HepG2 (cell line): ENCODE measurements at regions not wholly inside any gene's neighbourhood (a gene's known extent, or its start where the extent isn't known, plus 50 kb on each side); places are given as distances from the start of the nearest gene placed in this dataset.
A peak's percentile ranks its signal among the peaks of the same experiment; 100 is the strongest.

Experiments
- ATAC-seq: fragments of 200-7000 bp; cut with Tn5 transposase; 3 replicates; pipeline ENCODE4 v1.9.1; 2020; ENCODE audit warnings: mild to moderate bottlenecking, moderate library complexity
- BruUV-seq: library from RNA; stranded (reverse); fragments of 400-500 nt; replicated peaks from 2 replicates; lab custom pipeline; 2021; lab: Mats Ljungman, UMichigan
- CTCF ChIA-PET: fragments of 300-600 bp; formaldehyde crosslinking; extraction: SDS; loops from one replicate; lab custom pipeline; 2021; ENCODE audit warnings: low total read pairs, inconsistent platforms, low intra/inter-chr PET ratio; lab: Yijun Ruan, JAX
- POLR2A ChIA-PET: fragments of 350-600 bp; sonication (Branson Sonifier 250); formaldehyde crosslinking; loops from one replicate; lab custom pipeline; 2020; ENCODE audit warnings: antibody characterized with exemption, inconsistent platforms; lab: Yijun Ruan, JAX
- DNase-seq: peaks from one replicate; pipeline ENCODE4 v3.0.0-alpha.2; 2015; ENCODE audit warnings: low spot score
- FAIRE-seq: peaks from 3 replicates; lab custom pipeline; 2011; peaks lifted over from hg19 to GRCh38; lab: Jason Lieb, UNC
- H2AFZ ChIP-seq: one replicate; pipeline ENCODE4 v1.6.1; 2011; ENCODE audit warnings: low read length, inconsistent platforms
- H3K27ac ChIP-seq: fragments of 300-600 bp; 3 replicates; pipeline ENCODE4 v1.8.0; 2011; ENCODE audit warnings: mixed run types, mild to moderate bottlenecking, mixed read lengths, low read length, inconsistent platforms; ENCODE audit not compliant: insufficient read depth; ENCODE audit errors: extremely low read length
- H3K27me3 ChIP-seq, 2 experiments: fragments of 200-600 bp in 1 of 2; 2 replicates in 1 of 2; 3 replicates in 1 of 2; pipeline versions ENCODE4 v1.6.0 to v1.8.0; 2011; ENCODE audit warnings: low read length in 2 of 2, mild to moderate bottlenecking in 2 of 2, moderate library complexity in 2 of 2, inconsistent platforms in 1 of 2; ENCODE audit not compliant: insufficient read depth in 2 of 2, control insufficient read depth in 1 of 2
- H3K36me3 ChIP-seq, 2 experiments: fragments of 200-600 bp in 1 of 2; replicated peaks in 1 of 2; 2 replicates in 1 of 2; 3 replicates in 1 of 2; pipeline versions ENCODE4 v1.5.1 to v1.8.0; 2011; ENCODE audit warnings: low read length in 2 of 2, inconsistent platforms in 1 of 2; ENCODE audit not compliant: insufficient read depth in 2 of 2, control insufficient read depth in 1 of 2
- H3K4me1 ChIP-seq: 2 replicates; pipeline ENCODE4 v1.5.1; 2012; ENCODE audit warnings: low read length, inconsistent platforms; ENCODE audit not compliant: insufficient read depth
- H3K4me2 ChIP-seq: 2 replicates; pipeline ENCODE4 v1.6.0; 2011; ENCODE audit warnings: low read depth, low read length, inconsistent platforms
- H3K4me3 ChIP-seq, 3 experiments: fragments of 200-600 bp in 1 of 3; sonication (generic), shearing (Covaris generic) in 1 of 3; replicated peaks in 1 of 3; 2 replicates each; pipeline ENCODE4 v1.5.1; 2011 to 2016; ENCODE audit warnings: low read length in 3 of 3, inconsistent platforms in 2 of 3, low read depth in 2 of 3, mild to moderate bottlenecking in 2 of 3, control low read depth in 1 of 3, mixed read lengths in 1 of 3; ENCODE audit not compliant: insufficient read depth in 1 of 3
- H3K79me2 ChIP-seq: one replicate; pipeline ENCODE4 v1.6.1; 2011; ENCODE audit warnings: low read length, inconsistent platforms; ENCODE audit not compliant: insufficient read depth
- H3K9ac ChIP-seq: 2 replicates; pipeline ENCODE4 v1.6.0; 2011; ENCODE audit warnings: mild to moderate bottlenecking, low read depth, low read length, inconsistent platforms; ENCODE audit not compliant: insufficient read depth
- H3K9me3 ChIP-seq: 2 replicates; pipeline ENCODE4 v1.5.1; 2012; ENCODE audit warnings: mild to moderate bottlenecking, low read length
- H4K20me1 ChIP-seq: 2 replicates; pipeline ENCODE4 v1.6.0; 2011; ENCODE audit warnings: inconsistent platforms, mild to moderate bottlenecking, low read length, moderate library complexity; ENCODE audit not compliant: insufficient read depth
- PTBP1 ChIP-seq: fragments of 200-400 bp; formaldehyde crosslinking; IDR thresholded peaks from 2 replicates; pipeline ENCODE4 v1.6.1; 2018; ENCODE audit warnings: low read length, low read depth; ENCODE audit not compliant: poor library complexity, severe bottlenecking
- TRIM24 ChIP-seq: sonication (generic); formaldehyde crosslinking; IDR thresholded peaks from 2 replicates; pipeline ENCODE4 v1.8.0; 2022; ENCODE audit warnings: mild to moderate bottlenecking, missing genetic modification reagents
- U2AF1 ChIP-seq: fragments of 200-400 bp; formaldehyde crosslinking; optimal IDR thresholded peaks from 2 replicates; pipeline ENCODE3; 2017; ENCODE audit warnings: mild to moderate bottlenecking, low read depth, low read length
- ZNF615 ChIP-seq: sonication (generic); formaldehyde crosslinking; IDR thresholded peaks from 2 replicates; pipeline ENCODE4 v1.5.0; 2020; ENCODE audit warnings: mild to moderate bottlenecking, missing genetic modification reagents, borderline replicate concordance
- ZNF792 ChIP-seq: IDR thresholded peaks from 2 replicates; pipeline ENCODE4 v1.6.1; 2016
- WGBS: methylation state at CpG from one replicate; pipeline ENCODE4 v1.1.6; 2017; ENCODE audit warnings: low lambda C conversion rate; 5-methylcytosine and 5-hydroxymethylcytosine counted together
- in situ Hi-C: cut with HindIII; loops from 2 replicates; pipeline ENCODE4 v1.10.0; 2017; ENCODE audit warnings: low pct_unique_long_range_greater_than_20kb; ENCODE audit not compliant: extremely low pct_ligation_motif_present
- intact Hi-C: fragments of 100-400 bp; cut with micrococcal nuclease; formaldehyde crosslinking; loops from one replicate; pipeline ENCODE4 v1.10.0; 2022; ENCODE audit not compliant: unreplicated experiment
- TF ChIP-seq, protein P1 (sequence below): sonication (generic); formaldehyde crosslinking; IDR thresholded peaks from 2 replicates; pipeline ENCODE4 v1.4.0; 2020; ENCODE audit warnings: missing genetic modification reagents
- TF ChIP-seq, protein P2 (sequence below): sonication (generic); formaldehyde crosslinking; IDR thresholded peaks from 2 replicates; pipeline ENCODE4 v1.8.0; 2022; ENCODE audit warnings: missing genetic modification reagents, mild to moderate bottlenecking, borderline replicate concordance
- TF ChIP-seq, protein P3 (sequence below): sonication (generic); formaldehyde crosslinking; IDR thresholded peaks from 2 replicates; pipeline ENCODE4 v1.4.0; 2020; ENCODE audit warnings: missing genetic modification reagents, borderline replicate concordance
- TF ChIP-seq, protein P4 (sequence below): sonication (generic); formaldehyde crosslinking; IDR thresholded peaks from 2 replicates; pipeline ENCODE4 v1.4.0; 2020; ENCODE audit warnings: missing genetic modification reagents, mild to moderate bottlenecking, borderline replicate concordance
- TF ChIP-seq, protein P5 (sequence below): IDR thresholded peaks from 2 replicates; pipeline ENCODE4 v1.6.1; 2016; ENCODE audit warnings: missing compliant biosample characterization, missing genetic modification reagents, borderline replicate concordance

DNA sequence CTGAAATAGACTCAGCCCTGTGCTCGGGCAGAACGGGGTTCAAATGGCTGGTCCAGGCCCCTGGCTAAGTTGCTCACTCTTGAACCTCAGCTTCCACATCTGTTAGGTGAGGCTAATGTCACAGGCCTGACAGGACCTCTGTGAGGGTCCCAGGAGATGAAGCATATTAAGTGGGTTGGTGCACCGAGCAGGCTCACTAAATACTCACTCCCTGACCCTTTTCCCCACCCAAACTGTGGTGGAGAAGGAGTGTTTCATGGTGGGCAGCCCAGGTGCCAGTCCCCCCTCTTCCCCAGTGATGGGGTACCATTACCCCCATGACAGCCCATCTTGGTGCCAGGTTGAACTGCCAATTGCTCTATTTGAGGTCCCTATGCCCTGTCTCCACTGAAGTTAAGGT is 286.0 kb downstream of the MYCN start (continued):
- TF ChIP-seq, protein P1, sequence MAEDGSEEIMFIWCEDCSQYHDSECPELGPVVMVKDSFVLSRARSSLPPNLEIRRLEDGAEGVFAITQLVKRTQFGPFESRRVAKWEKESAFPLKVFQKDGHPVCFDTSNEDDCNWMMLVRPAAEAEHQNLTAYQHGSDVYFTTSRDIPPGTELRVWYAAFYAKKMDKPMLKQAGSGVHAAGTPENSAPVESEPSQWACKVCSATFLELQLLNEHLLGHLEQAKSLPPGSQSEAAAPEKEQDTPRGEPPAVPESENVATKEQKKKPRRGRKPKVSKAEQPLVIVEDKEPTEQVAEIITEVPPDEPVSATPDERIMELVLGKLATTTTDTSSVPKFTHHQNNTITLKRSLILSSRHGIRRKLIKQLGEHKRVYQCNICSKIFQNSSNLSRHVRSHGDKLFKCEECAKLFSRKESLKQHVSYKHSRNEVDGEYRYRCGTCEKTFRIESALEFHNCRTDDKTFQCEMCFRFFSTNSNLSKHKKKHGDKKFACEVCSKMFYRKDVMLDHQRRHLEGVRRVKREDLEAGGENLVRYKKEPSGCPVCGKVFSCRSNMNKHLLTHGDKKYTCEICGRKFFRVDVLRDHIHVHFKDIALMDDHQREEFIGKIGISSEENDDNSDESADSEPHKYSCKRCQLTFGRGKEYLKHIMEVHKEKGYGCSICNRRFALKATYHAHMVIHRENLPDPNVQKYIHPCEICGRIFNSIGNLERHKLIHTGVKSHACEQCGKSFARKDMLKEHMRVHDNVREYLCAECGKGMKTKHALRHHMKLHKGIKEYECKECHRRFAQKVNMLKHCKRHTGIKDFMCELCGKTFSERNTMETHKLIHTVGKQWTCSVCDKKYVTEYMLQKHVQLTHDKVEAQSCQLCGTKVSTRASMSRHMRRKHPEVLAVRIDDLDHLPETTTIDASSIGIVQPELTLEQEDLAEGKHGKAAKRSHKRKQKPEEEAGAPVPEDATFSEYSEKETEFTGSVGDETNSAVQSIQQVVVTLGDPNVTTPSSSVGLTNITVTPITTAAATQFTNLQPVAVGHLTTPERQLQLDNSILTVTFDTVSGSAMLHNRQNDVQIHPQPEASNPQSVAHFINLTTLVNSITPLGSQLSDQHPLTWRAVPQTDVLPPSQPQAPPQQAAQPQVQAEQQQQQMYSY (CRISPR knock-in tag): no peak
- TF ChIP-seq, protein P2, sequence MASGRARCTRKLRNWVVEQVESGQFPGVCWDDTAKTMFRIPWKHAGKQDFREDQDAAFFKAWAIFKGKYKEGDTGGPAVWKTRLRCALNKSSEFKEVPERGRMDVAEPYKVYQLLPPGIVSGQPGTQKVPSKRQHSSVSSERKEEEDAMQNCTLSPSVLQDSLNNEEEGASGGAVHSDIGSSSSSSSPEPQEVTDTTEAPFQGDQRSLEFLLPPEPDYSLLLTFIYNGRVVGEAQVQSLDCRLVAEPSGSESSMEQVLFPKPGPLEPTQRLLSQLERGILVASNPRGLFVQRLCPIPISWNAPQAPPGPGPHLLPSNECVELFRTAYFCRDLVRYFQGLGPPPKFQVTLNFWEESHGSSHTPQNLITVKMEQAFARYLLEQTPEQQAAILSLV (CRISPR knock-in tag): no peak
- no peak for TF ChIP-seq ZNF792 (CRISPR knock-in tag)

DNA sequence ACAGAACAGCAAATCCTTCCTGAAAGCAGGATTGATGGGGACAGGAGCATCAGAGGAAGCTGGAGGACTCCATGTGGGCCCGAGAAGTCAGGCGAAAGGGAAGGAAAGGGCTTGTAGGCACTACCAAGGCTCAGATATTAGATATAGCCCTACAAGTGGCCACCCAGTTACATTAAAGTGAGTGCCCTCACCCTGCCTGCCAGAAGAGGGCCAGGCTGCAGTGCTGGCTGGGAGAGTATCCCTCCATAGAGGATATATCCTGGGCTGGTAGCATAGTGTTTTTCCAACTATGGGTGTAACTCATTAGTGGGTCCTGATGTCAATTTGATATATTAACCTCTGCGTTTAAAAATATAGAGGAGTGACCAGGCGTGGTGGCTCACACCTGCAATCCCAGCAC is 285.2 kb downstream of the MYCN start:
- ChIA-PET POLR2A (no interaction called here), CTCF (no interaction called here)
- H2AFZ ChIP-seq: no peak overlapping the region
- no peak overlapping the region for H3K27ac ChIP-seq
- H3K9me3 ChIP-seq: no peaks in the 10 kb centered on the region
- no peak for DNase-seq
- no peak overlapping the region for H3K9ac ChIP-seq
- no peak overlapping the region for H3K4me2 ChIP-seq
- no peaks in the 10 kb centered on the region for H3K79me2 ChIP-seq
- BruUV-seq: no TSS peak
- no peak overlapping the region for H3K4me3 ChIP-seq
- no peaks in the 10 kb centered on the region for H3K36me3 ChIP-seq
- WGBS: 52% methylated on average over 4 of the region's 4 CpGs
- no peaks in the 10 kb centered on the region for H3K4me1 ChIP-seq
- intact Hi-C loops: no loop called here
- in situ Hi-C loops: no loop called here
- no peaks in the 10 kb centered on the region for H4K20me1 ChIP-seq
- ATAC-seq: peak; percentile 52
- FAIRE-seq: no peak
- H3K27me3 ChIP-seq: peaks cover 0 to 5% of the 10 kb centered on the region in 2 experiments; a peak in 1 of 5 replicates
- TF ChIP-seq, protein P3, sequence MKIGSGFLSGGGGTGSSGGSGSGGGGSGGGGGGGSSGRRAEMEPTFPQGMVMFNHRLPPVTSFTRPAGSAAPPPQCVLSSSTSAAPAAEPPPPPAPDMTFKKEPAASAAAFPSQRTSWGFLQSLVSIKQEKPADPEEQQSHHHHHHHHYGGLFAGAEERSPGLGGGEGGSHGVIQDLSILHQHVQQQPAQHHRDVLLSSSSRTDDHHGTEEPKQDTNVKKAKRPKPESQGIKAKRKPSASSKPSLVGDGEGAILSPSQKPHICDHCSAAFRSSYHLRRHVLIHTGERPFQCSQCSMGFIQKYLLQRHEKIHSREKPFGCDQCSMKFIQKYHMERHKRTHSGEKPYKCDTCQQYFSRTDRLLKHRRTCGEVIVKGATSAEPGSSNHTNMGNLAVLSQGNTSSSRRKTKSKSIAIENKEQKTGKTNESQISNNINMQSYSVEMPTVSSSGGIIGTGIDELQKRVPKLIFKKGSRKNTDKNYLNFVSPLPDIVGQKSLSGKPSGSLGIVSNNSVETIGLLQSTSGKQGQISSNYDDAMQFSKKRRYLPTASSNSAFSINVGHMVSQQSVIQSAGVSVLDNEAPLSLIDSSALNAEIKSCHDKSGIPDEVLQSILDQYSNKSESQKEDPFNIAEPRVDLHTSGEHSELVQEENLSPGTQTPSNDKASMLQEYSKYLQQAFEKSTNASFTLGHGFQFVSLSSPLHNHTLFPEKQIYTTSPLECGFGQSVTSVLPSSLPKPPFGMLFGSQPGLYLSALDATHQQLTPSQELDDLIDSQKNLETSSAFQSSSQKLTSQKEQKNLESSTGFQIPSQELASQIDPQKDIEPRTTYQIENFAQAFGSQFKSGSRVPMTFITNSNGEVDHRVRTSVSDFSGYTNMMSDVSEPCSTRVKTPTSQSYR: no peak
- TF ChIP-seq, protein P4, sequence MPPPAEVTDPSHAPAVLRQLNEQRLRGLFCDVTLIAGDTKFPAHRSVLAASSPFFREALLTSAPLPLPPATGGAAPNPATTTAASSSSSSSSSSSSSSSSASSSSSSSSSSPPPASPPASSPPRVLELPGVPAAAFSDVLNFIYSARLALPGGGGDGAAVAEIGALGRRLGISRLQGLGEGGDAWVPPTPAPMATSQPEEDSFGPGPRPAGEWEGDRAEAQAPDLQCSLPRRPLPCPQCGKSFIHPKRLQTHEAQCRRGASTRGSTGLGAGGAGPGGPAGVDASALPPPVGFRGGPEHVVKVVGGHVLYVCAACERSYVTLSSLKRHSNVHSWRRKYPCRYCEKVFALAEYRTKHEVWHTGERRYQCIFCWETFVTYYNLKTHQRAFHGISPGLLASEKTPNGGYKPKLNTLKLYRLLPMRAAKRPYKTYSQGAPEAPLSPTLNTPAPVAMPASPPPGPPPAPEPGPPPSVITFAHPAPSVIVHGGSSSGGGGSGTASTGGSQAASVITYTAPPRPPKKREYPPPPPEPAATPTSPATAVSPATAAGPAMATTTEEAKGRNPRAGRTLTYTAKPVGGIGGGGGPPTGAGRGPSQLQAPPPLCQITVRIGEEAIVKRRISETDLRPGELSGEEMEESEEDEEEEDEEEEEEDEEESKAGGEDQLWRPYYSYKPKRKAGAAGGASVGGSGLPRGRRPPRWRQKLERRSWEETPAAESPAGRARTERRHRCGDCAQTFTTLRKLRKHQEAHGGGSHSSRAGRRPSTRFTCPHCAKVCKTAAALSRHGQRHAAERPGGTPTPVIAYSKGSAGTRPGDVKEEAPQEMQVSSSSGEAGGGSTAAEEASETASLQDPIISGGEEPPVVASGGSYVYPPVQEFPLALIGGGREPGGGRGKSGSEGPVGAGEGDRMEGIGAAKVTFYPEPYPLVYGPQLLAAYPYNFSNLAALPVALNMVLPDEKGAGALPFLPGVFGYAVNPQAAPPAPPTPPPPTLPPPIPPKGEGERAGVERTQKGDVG (CRISPR knock-in tag): no peak
- TF ChIP-seq ZNF615 (CRISPR knock-in tag) (no peak), TRIM24 (CRISPR knock-in tag) (no peak), U2AF1 (no peak), PTBP1 (no peak)
- TF ChIP-seq, protein P5, sequence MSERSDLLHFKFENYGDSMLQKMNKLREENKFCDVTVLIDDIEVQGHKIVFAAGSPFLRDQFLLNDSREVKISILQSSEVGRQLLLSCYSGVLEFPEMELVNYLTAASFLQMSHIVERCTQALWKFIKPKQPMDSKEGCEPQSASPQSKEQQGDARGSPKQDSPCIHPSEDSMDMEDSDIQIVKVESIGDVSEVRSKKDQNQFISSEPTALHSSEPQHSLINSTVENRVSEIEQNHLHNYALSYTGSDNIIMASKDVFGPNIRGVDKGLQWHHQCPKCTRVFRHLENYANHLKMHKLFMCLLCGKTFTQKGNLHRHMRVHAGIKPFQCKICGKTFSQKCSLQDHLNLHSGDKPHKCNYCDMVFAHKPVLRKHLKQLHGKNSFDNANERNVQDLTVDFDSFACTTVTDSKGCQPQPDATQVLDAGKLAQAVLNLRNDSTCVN (CRISPR knock-in tag): no peak
